ENCODE measurements at regions not wholly inside any gene's neighbourhood (a gene's known extent, or its start where the extent isn't known, plus 50 kb on each side); places are given as distances from the start of the nearest gene placed in this dataset.

- TF ChIP-seq GATA3 (IDR thresholded peaks at IDR 0.05; ENCODE audit: low read depth, low read length) (no peak), GATA2 (IDR thresholded peaks at IDR 0.05; ENCODE audit: low read depth, low read length) (no peak)
Measured at GRCh38 chr12:114916124-114916523, 232.1 kb upstream of the TBX3 start.
